B cell (primary cell): ENCODE measurements at regions not wholly inside any gene's neighbourhood (a gene's known extent, or its start where the extent isn't known, plus 50 kb on each side); places are given as distances from the start of the nearest gene placed in this dataset.

Experiments
- EZH2 ChIP-seq: IDR thresholded peaks from 2 replicates; pipeline ENCODE4 v1.6.1; 2012; ENCODE audit warnings: borderline replicate concordance, low read depth, mild to moderate bottlenecking, moderate library complexity, low read length; ENCODE audit not compliant: insufficient read depth, poor library complexity, severe bottlenecking
- TF ChIP-seq, protein P1 (sequence below): fragments of 200-600 bp; IDR thresholded peaks from one replicate; pipeline ENCODE4 v1.8.0; 2022; ENCODE audit warnings: antibody characterized with exemption, mild to moderate bottlenecking

DNA sequence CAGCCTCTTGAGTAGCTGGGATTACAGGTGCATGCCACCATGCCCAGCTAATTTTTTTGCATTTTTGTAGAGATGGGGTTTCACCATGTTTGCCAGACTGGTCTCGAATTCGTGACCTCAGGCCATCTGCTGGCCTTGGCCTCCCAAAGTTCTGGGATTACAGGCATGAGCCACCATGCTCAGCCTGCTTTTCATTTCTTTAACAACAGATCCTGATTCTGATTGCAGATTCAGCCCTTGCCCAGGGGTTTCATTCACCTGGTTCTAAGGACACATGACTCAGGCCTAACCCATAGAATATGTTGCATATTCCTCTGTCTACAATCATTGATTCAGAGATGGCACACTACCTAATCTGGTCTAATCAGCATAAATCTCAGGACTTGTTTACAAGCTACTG lies 56.1 kb upstream of the CCDC112 start:
- TF ChIP-seq EZH2 = no peak
- TF ChIP-seq, protein P1, sequence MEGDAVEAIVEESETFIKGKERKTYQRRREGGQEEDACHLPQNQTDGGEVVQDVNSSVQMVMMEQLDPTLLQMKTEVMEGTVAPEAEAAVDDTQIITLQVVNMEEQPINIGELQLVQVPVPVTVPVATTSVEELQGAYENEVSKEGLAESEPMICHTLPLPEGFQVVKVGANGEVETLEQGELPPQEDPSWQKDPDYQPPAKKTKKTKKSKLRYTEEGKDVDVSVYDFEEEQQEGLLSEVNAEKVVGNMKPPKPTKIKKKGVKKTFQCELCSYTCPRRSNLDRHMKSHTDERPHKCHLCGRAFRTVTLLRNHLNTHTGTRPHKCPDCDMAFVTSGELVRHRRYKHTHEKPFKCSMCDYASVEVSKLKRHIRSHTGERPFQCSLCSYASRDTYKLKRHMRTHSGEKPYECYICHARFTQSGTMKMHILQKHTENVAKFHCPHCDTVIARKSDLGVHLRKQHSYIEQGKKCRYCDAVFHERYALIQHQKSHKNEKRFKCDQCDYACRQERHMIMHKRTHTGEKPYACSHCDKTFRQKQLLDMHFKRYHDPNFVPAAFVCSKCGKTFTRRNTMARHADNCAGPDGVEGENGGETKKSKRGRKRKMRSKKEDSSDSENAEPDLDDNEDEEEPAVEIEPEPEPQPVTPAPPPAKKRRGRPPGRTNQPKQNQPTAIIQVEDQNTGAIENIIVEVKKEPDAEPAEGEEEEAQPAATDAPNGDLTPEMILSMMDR = no peak
